H1 (cell line): ENCODE measurements at regions not wholly inside any gene's neighbourhood (a gene's known extent, or its start where the extent isn't known, plus 50 kb on each side); places are given as distances from the start of the nearest gene placed in this dataset.

Source experiments
- CTCF ChIA-PET: fragments of 300-600 bp; sonication (Branson Sonifier 250); formaldehyde crosslinking; loops from one replicate; lab custom pipeline; 2021; ENCODE audit not compliant: partially characterized antibody; lab: Charles Lee
- POLR2A ChIA-PET: fragments of 300-600 bp; sonication (Branson Sonifier 250); formaldehyde crosslinking; loops from one replicate; lab custom pipeline; 2021; ENCODE audit warnings: inconsistent platforms; ENCODE audit not compliant: partially characterized antibody; lab: Charles Lee
- DNase-seq, 2 experiments: peaks; one replicate each; pipeline versions ENCODE4 v3.0.0 to v3.0.0-alpha.2; 2010 to 2022; ENCODE audit warnings: low spot score in 2 of 2, low read depth in 1 of 2, mixed read lengths in 1 of 2
- FAIRE-seq: peaks from 2 replicates; lab custom pipeline; 2011; peaks lifted over from hg19 to GRCh38; lab: Jason Lieb, UNC
- H2AFZ ChIP-seq: 2 replicates; pipeline ENCODE4 v1.8.1; 2012; ENCODE audit warnings: low read length, inconsistent platforms
- H2AK5ac ChIP-seq: 2 replicates; pipeline ENCODE4 v1.6.1; 2013; ENCODE audit warnings: low read depth, low read length
- H2BK120ac ChIP-seq: replicated peaks from 2 replicates; pipeline ENCODE3; 2013; ENCODE audit warnings: low read depth, low read length, inconsistent platforms
- H2BK12ac ChIP-seq: 2 replicates; pipeline ENCODE4 v1.6.1; 2013; ENCODE audit warnings: low read depth, low read length
- H2BK15ac ChIP-seq: 2 replicates; pipeline ENCODE4 v1.6.1; 2013; ENCODE audit warnings: low read length
- H2BK20ac ChIP-seq: 2 replicates; pipeline ENCODE4 v1.6.1; 2013; ENCODE audit warnings: low read length
- H2BK5ac ChIP-seq: 2 replicates; pipeline ENCODE4 v1.6.1; 2013; ENCODE audit warnings: low read depth, low read length
- H3K14ac ChIP-seq: 2 replicates; pipeline ENCODE4 v1.6.1; 2013; ENCODE audit warnings: inconsistent platforms; ENCODE audit not compliant: insufficient read length
- H3K18ac ChIP-seq: 2 replicates; pipeline ENCODE4 v1.6.1; 2013; ENCODE audit warnings: low read length; ENCODE audit errors: extremely low read depth
- H3K23ac ChIP-seq: 2 replicates; pipeline ENCODE4 v1.6.1; 2013; ENCODE audit warnings: inconsistent platforms; ENCODE audit not compliant: insufficient read length
- H3K23me2 ChIP-seq: 2 replicates; pipeline ENCODE4 v1.6.1; 2013; ENCODE audit warnings: low read depth, low read length
- H3K27ac ChIP-seq: 2 replicates; pipeline ENCODE4 v1.6.1; 2011; ENCODE audit warnings: low read depth, low read length, inconsistent platforms
- H3K27me3 ChIP-seq, 4 experiments: replicated peaks in 1 of 4; 1 replicate in 1 of 4; 2 replicates in 3 of 4; pipeline versions ENCODE4 v1.6.1 to v1.8.1; 2011 to 2013; ENCODE audit warnings: low read length in 3 of 4, mild to moderate bottlenecking in 3 of 4, inconsistent platforms in 2 of 4, mixed read lengths in 2 of 4, moderate library complexity in 1 of 4; ENCODE audit not compliant: control insufficient read depth in 3 of 4, insufficient read depth in 3 of 4; ENCODE audit errors: extremely low read depth in 1 of 4
- H3K36me3 ChIP-seq, 4 experiments: 2 replicates each; pipeline versions ENCODE4 v1.6.1 to v1.8.1; 2011 to 2013; ENCODE audit warnings: mild to moderate bottlenecking in 4 of 4, low read length in 3 of 4, moderate library complexity in 2 of 4, control low read depth in 1 of 4, inconsistent platforms in 1 of 4; ENCODE audit not compliant: insufficient read depth in 4 of 4, control insufficient read depth in 2 of 4
- H3K4ac ChIP-seq: replicated peaks from 2 replicates; pipeline ENCODE3; 2013; ENCODE audit warnings: low read length, low read depth, mixed read lengths, inconsistent platforms; ENCODE audit not compliant: insufficient read length
- H3K4me1 ChIP-seq, 4 experiments: replicated peaks in 1 of 4; 1 replicate in 1 of 4; 2 replicates in 3 of 4; pipeline versions ENCODE4 v1.6.1 to v1.8.1; 2011 to 2013; ENCODE audit warnings: low read length in 3 of 4, inconsistent platforms in 2 of 4, mixed read lengths in 1 of 4; ENCODE audit not compliant: insufficient read depth in 4 of 4, control insufficient read depth in 3 of 4
- H3K4me2 ChIP-seq, 2 experiments: 2 replicates each; pipeline versions ENCODE4 v1.6.1 to v1.8.1; 2011 to 2013; ENCODE audit warnings: low read depth in 2 of 2, low read length in 2 of 2, control low read depth in 1 of 2, inconsistent platforms in 1 of 2, mild to moderate bottlenecking in 1 of 2; ENCODE audit not compliant: insufficient read depth in 1 of 2
- H3K4me3 ChIP-seq, 4 experiments: fragments of 200-600, 300-600 bp in 1 of 4; sonication (generic), shearing (Covaris generic), sonication (Bioruptor Twin) in 1 of 4; 2 replicates each; pipeline versions ENCODE4 v1.5.1 to v1.8.1; 2011 to 2016; ENCODE audit warnings: low read length in 4 of 4, low read depth in 3 of 4, control low read depth in 2 of 4, inconsistent platforms in 2 of 4, mild to moderate bottlenecking in 2 of 4, mixed read lengths in 1 of 4, moderate library complexity in 1 of 4; ENCODE audit not compliant: insufficient read depth in 2 of 4; ENCODE audit errors: extremely low read depth in 1 of 4
- H3K56ac ChIP-seq: replicated peaks from 2 replicates; pipeline ENCODE3; 2013; ENCODE audit warnings: low read depth, mild to moderate bottlenecking, mixed read lengths, low read length, inconsistent platforms; ENCODE audit not compliant: insufficient read length
- H3K79me1 ChIP-seq: 2 replicates; pipeline ENCODE4 v1.6.1; 2013; ENCODE audit warnings: low read depth, low read length, control low read depth
- H3K79me2 ChIP-seq, 2 experiments: 2 replicates each; pipeline versions ENCODE4 v1.6.1 to v1.8.1; 2012 to 2013; ENCODE audit warnings: low read length in 2 of 2, mild to moderate bottlenecking in 2 of 2, inconsistent platforms in 1 of 2; ENCODE audit not compliant: insufficient read depth in 2 of 2, control insufficient read depth in 1 of 2
- H3K9ac ChIP-seq, 4 experiments: replicated peaks in 1 of 4; 1 replicate in 1 of 4; 2 replicates in 3 of 4; pipeline versions ENCODE4 v1.6.1 to v1.8.1; 2011 to 2013; ENCODE audit warnings: low read depth in 3 of 4, low read length in 3 of 4, control low read depth in 2 of 4, mild to moderate bottlenecking in 2 of 4, moderate library complexity in 2 of 4, inconsistent platforms in 1 of 4; ENCODE audit errors: extremely low read depth in 1 of 4
- H3K9me3 ChIP-seq, 2 experiments: 2 replicates each; pipeline versions ENCODE4 v1.6.1 to v1.8.1; 2012 to 2013; ENCODE audit warnings: mild to moderate bottlenecking in 2 of 2, moderate library complexity in 2 of 2, control low read depth in 1 of 2, inconsistent platforms in 1 of 2, low read depth in 1 of 2, low read length in 1 of 2, mixed read lengths in 1 of 2; ENCODE audit not compliant: insufficient read depth in 2 of 2
- H4K20me1 ChIP-seq, 2 experiments: replicated peaks in 1 of 2; 2 replicates each; pipeline versions ENCODE3 to v1.8.1; 2011 to 2013; ENCODE audit warnings: inconsistent platforms in 2 of 2, low read length in 2 of 2, mild to moderate bottlenecking in 1 of 2; ENCODE audit not compliant: insufficient read depth in 2 of 2, control insufficient read depth in 1 of 2
- H4K5ac ChIP-seq: 2 replicates; pipeline ENCODE4 v1.6.1; 2013; ENCODE audit warnings: low read length, low read depth, mixed read lengths, inconsistent platforms; ENCODE audit not compliant: insufficient read length
- H4K8ac ChIP-seq: 2 replicates; pipeline ENCODE4 v1.8.0; 2013; ENCODE audit warnings: mild to moderate bottlenecking, moderate library complexity, low read length, inconsistent platforms; ENCODE audit not compliant: insufficient read depth; ENCODE audit errors: extremely low read depth
- H4K91ac ChIP-seq: replicated peaks from 2 replicates; pipeline ENCODE3; 2013; ENCODE audit warnings: low read length, mixed read lengths, inconsistent platforms; ENCODE audit not compliant: insufficient read length
- EZH2 ChIP-seq: fragments of 200-600 bp; sonication (generic); IDR thresholded peaks from 2 replicates; pipeline ENCODE4 v1.7.1; 2012; ENCODE audit warnings: low read depth, mild to moderate bottlenecking, moderate library complexity, low read length, inconsistent platforms; ENCODE audit not compliant: severe bottlenecking
- GTF2F1 ChIP-seq: IDR thresholded peaks from 2 replicates; pipeline ENCODE4 v1.6.1; 2012; ENCODE audit warnings: low read depth, low read length, improper control_type of control experiment, borderline replicate concordance
- HDAC6 ChIP-seq: IDR thresholded peaks from one replicate; pipeline ENCODE4 v1.7.1; 2012; ENCODE audit warnings: low read depth, mild to moderate bottlenecking, inconsistent platforms, low read length, moderate library complexity
- KDM1A ChIP-seq: fragments of 200-600, 300-600 bp; sonication (generic); IDR thresholded peaks from 2 replicates; pipeline ENCODE4 v1.7.1; 2016; ENCODE audit warnings: mild to moderate bottlenecking, low read length, borderline replicate concordance
- RAD21 ChIP-seq, 2 experiments: IDR thresholded peaks in 1 of 2; conservative IDR thresholded peaks in 1 of 2; 2 replicates each; pipeline ENCODE4 v1.6.1; 2011; ENCODE audit warnings: low read depth in 2 of 2, low read length in 2 of 2, improper control_type of control experiment in 1 of 2, inconsistent platforms in 1 of 2, mild to moderate bottlenecking in 1 of 2, moderate library complexity in 1 of 2
- SAP30 ChIP-seq: fragments of 300-600 bp; sonication (generic); IDR thresholded peaks from 2 replicates; pipeline ENCODE4 v1.7.1; 2012; ENCODE audit warnings: low read length, moderate library complexity, mild to moderate bottlenecking, inconsistent platforms; ENCODE audit not compliant: insufficient read depth, insufficient replicate concordance
- SRF ChIP-seq: IDR thresholded peaks from 2 replicates; pipeline ENCODE4 v1.6.1; 2011; ENCODE audit warnings: mild to moderate bottlenecking, low read depth, low read length, moderate library complexity
- TEAD4 ChIP-seq: IDR thresholded peaks from 2 replicates; pipeline ENCODE4 v1.6.1; 2012; ENCODE audit warnings: low read depth, low read length, inconsistent platforms, mixed read lengths
- whole genome bisulfite sequencing, 2 experiments: shearing (Covaris generic) in 1 of 2; methylation state at CpG; one replicate each; pipeline versions ENCODE4 v1.1.6 to v1.1.7; 2013 to 2015; ENCODE audit warnings: low lambda C conversion rate in 2 of 2, mixed read lengths in 2 of 2, inconsistent platforms in 1 of 2, low coverage in 1 of 2, missing lambda C conversion rate in 1 of 2; ENCODE audit not compliant: insufficient replicate concordance in 2 of 2, insufficient coverage in 1 of 2, insufficient read length in 1 of 2; ENCODE audit errors: extremely low coverage in 1 of 2, missing lambda C conversion rate in 1 of 2; 5-methylcytosine and 5-hydroxymethylcytosine counted together

- H3K27me3 ChIP-seq: no peaks in the 10 kb centered on the region
- H3K4me2 ChIP-seq: no peak overlapping the region
- ChIA-PET POLR2A (no interaction called here), CTCF (interaction anchor here (0.7 to 1.3 kb wide), 2 partner anchors 10 to 160 kb away, joined by 3 to 4 read pairs; no protein-coding TSS in a partner anchor)
- no peak overlapping the region for H2AFZ ChIP-seq
- TF ChIP-seq KDM1A: no peak
- TF ChIP-seq GTF2F1: no peak
- TF ChIP-seq SRF: no peak
- no peak for TF ChIP-seq HDAC6
- TF ChIP-seq EZH2: no peak
- no peak for TF ChIP-seq RAD21 (IDR thresholded peaks at IDR 0.05 in 1 of 2, conservative IDR thresholded peaks at IDR 0.05 in 1 of 2; ENCODE audit: low read depth in 2 of 2, low read length in 2 of 2)
- TF ChIP-seq SAP30: no peak
- TF ChIP-seq TEAD4: no peak
- no peaks in the 10 kb centered on the region for H3K79me1 ChIP-seq
- H2BK5ac ChIP-seq: no peak overlapping the region
- DNase-seq: no peak
- no peak overlapping the region for H3K56ac ChIP-seq
- H3K4ac ChIP-seq: no peak overlapping the region
- H3K14ac ChIP-seq: no peak overlapping the region
- no peaks in the 10 kb centered on the region for H3K23me2 ChIP-seq
- H3K9me3 ChIP-seq: no peaks in the 10 kb centered on the region
- H3K36me3 ChIP-seq: no peaks in the 10 kb centered on the region
- no peak overlapping the region for H2BK12ac ChIP-seq
- FAIRE-seq: no peak
- H2BK20ac ChIP-seq: no peak overlapping the region
- H2BK15ac ChIP-seq: no peak overlapping the region
- H4K20me1 ChIP-seq: no peaks in the 10 kb centered on the region
- H4K91ac ChIP-seq: no peak overlapping the region
- H4K8ac ChIP-seq: no peak overlapping the region
- no peak overlapping the region for H2BK120ac ChIP-seq
- WGBS, 2 experiments: 91% methylated on average over 4 of the region's 4 CpGs; no CpG with 5 or more reads in 1 of the 2 experiments
- H3K4me1 ChIP-seq: no peaks in the 10 kb centered on the region; a peak in 1 of 7 replicates
- H3K18ac ChIP-seq: no peak overlapping the region
- no peaks in the 10 kb centered on the region for H3K79me2 ChIP-seq
- H4K5ac ChIP-seq: no peak overlapping the region
- H3K4me3 ChIP-seq: no peak overlapping the region
- no peak overlapping the region for H3K27ac ChIP-seq
- no peak overlapping the region for H3K9ac ChIP-seq
- no peak overlapping the region for H2AK5ac ChIP-seq
- H3K23ac ChIP-seq: no peak overlapping the region
Measured at GRCh38 chr6:165936660-165937059, 231.0 kb downstream of the TBXT start.
